ENCODE measurements at regions not wholly inside any gene's neighbourhood (a gene's known extent, or its start where the extent isn't known, plus 50 kb on each side); places are given as distances from the start of the nearest gene placed in this dataset.

DNA sequence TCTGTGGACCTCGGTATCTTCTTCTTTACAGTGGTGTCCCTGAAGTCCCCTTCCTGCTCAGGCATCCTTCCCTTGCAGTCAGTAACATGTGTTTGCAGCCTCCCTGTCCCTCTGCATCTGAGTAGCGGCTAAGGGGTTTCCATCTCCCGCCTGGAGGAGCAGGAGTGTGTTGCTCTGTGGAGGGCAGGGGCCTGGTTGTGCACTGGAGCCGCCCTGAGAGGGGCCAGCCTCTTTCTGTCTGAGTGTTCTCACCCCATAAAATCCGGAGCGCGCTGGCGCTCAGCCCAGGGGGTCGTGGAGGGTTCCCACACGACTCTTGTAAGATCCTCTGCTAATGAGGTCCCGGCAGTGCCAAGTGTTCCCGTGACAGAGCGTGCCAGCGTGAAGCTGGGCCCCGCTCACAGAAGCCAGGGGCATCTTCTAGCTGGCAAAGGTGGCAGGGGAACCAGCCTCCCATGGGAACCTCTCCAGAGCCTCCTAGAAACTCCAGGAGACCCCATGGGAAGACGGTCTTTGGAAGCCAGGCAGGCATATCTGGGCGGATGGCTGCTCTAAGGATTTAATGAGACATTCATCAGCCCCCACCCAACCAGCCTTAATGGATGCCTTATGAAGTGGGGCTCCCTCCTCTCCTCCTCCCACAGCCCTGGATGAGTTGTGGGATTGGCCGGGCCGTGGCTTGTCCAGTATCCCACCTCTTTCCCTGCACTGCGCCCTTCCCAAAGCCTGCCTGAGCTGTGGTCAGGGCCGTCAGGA, 91.4 kb upstream of the GSE1 start:
- no peak overlapping the region for H2AFZ ChIP-seq (ENCODE audit: low read depth, low read length)
- no peaks in the 10 kb centered on the region for H3K79me2 ChIP-seq (replicated peaks; ENCODE audit: insufficient read depth, low read length)
- TF ChIP-seq EZH2 (IDR thresholded peaks at IDR 0.05; ENCODE audit: borderline replicate concordance, insufficient read depth, low read length, poor library complexity, severe bottlenecking) = no peak
- TF ChIP-seq POLR2AphosphoS5 (IDR thresholded peaks at IDR 0.05) = no peak
- TF ChIP-seq RAD21 (conservative IDR thresholded peaks at IDR 0.05) = no peak
- TF ChIP-seq TAF1 (IDR thresholded peaks at IDR 0.05; ENCODE audit: low read depth) = no peak
- no peak for TF ChIP-seq EP300 (conservative IDR thresholded peaks at IDR 0.05; ENCODE audit: poor library complexity, severe bottlenecking)
- no peak for TF ChIP-seq MXI1 (conservative IDR thresholded peaks at IDR 0.05; ENCODE audit: poor library complexity, severe bottlenecking)
- TF ChIP-seq, protein P1, sequence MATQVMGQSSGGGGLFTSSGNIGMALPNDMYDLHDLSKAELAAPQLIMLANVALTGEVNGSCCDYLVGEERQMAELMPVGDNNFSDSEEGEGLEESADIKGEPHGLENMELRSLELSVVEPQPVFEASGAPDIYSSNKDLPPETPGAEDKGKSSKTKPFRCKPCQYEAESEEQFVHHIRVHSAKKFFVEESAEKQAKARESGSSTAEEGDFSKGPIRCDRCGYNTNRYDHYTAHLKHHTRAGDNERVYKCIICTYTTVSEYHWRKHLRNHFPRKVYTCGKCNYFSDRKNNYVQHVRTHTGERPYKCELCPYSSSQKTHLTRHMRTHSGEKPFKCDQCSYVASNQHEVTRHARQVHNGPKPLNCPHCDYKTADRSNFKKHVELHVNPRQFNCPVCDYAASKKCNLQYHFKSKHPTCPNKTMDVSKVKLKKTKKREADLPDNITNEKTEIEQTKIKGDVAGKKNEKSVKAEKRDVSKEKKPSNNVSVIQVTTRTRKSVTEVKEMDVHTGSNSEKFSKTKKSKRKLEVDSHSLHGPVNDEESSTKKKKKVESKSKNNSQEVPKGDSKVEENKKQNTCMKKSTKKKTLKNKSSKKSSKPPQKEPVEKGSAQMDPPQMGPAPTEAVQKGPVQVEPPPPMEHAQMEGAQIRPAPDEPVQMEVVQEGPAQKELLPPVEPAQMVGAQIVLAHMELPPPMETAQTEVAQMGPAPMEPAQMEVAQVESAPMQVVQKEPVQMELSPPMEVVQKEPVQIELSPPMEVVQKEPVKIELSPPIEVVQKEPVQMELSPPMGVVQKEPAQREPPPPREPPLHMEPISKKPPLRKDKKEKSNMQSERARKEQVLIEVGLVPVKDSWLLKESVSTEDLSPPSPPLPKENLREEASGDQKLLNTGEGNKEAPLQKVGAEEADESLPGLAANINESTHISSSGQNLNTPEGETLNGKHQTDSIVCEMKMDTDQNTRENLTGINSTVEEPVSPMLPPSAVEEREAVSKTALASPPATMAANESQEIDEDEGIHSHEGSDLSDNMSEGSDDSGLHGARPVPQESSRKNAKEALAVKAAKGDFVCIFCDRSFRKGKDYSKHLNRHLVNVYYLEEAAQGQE (IDR thresholded peaks at IDR 0.05; ENCODE audit: borderline replicate concordance) = no peak
- TF ChIP-seq, protein P2, sequence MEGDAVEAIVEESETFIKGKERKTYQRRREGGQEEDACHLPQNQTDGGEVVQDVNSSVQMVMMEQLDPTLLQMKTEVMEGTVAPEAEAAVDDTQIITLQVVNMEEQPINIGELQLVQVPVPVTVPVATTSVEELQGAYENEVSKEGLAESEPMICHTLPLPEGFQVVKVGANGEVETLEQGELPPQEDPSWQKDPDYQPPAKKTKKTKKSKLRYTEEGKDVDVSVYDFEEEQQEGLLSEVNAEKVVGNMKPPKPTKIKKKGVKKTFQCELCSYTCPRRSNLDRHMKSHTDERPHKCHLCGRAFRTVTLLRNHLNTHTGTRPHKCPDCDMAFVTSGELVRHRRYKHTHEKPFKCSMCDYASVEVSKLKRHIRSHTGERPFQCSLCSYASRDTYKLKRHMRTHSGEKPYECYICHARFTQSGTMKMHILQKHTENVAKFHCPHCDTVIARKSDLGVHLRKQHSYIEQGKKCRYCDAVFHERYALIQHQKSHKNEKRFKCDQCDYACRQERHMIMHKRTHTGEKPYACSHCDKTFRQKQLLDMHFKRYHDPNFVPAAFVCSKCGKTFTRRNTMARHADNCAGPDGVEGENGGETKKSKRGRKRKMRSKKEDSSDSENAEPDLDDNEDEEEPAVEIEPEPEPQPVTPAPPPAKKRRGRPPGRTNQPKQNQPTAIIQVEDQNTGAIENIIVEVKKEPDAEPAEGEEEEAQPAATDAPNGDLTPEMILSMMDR (IDR thresholded peaks at IDR 0.05; ENCODE audit: poor library complexity, severe bottlenecking) = no peak
- TF ChIP-seq SMC3 (conservative IDR thresholded peaks at IDR 0.05; ENCODE audit: poor library complexity) = no peak
- no peaks in the 10 kb centered on the region for H3F3A ChIP-seq (ENCODE audit: insufficient read depth, low read length, poor library complexity, severe bottlenecking)
- H3K36me3 ChIP-seq (ENCODE audit: insufficient read depth, low read length) = no peaks in the 10 kb centered on the region
- no peaks in the 10 kb centered on the region for H3K27me3 ChIP-seq (ENCODE audit: insufficient read depth, low read depth, low read length)
- no peaks in the 10 kb centered on the region for H3K9me3 ChIP-seq (ENCODE audit: low read length)
- H3K4me3 ChIP-seq (ENCODE audit: low read length) = no peak overlapping the region
- no peak overlapping the region for H3K9ac ChIP-seq (ENCODE audit: low read length)
- H3K27ac ChIP-seq (ENCODE audit: low read length) = no peak overlapping the region
- H4K20me1 ChIP-seq (ENCODE audit: insufficient read depth) = no peaks in the 10 kb centered on the region
- H3K9me2 ChIP-seq (ENCODE audit: insufficient read depth, low read length) = no peaks in the 10 kb centered on the region
- H3K4me2 ChIP-seq (ENCODE audit: low read length) = no peak overlapping the region

DNA sequence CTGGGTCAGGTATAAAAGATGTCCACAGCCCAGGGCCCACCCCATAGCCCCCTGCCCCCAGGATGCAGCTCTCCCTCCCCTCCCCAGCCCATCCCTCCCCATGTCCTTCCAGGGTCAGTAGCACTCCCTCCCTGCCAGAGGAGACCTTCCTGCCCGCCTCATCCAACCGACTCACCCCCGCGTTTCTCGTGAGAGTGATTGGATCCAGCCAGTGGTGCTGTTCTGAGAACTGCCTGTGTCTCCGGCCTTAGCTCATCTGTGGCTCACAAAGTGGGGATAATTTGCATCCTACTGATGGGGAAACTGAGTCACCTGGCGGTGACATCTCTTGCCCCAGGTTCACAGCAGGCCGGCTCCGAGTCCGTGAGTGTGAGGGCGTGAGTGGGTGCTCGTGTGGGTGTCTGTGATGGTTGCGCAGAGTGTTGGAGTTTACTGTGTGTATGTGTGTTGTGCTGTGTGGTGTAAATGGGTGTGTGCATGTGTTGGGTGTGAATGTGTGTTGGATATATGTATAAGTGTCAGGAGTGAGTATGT, 90.7 kb upstream of the GSE1 start:
- Histone ChIP-seq H3K27me3 (ENCODE audit: insufficient read depth, low read depth, low read length) (no peaks in the 10 kb centered on the region), H4K20me1 (ENCODE audit: insufficient read depth) (no peaks in the 10 kb centered on the region), H2AFZ (ENCODE audit: low read depth, low read length) (no peak overlapping the region), H3K36me3 (ENCODE audit: insufficient read depth, low read length) (no peaks in the 10 kb centered on the region), H3K4me2 (ENCODE audit: low read length) (no peak overlapping the region), H3K9me3 (ENCODE audit: low read length) (no peaks in the 10 kb centered on the region), H3K27ac (ENCODE audit: low read length) (no peak overlapping the region), H3K9ac (ENCODE audit: low read length) (no peak overlapping the region), H3F3A (ENCODE audit: insufficient read depth, low read length, poor library complexity, severe bottlenecking) (no peaks in the 10 kb centered on the region), H3K4me3 (ENCODE audit: low read length) (no peak overlapping the region), H3K79me2 (replicated peaks; ENCODE audit: insufficient read depth, low read length) (no peaks in the 10 kb centered on the region), H3K9me2 (ENCODE audit: insufficient read depth, low read length) (no peaks in the 10 kb centered on the region)
- TF ChIP-seq TAF1 (IDR thresholded peaks at IDR 0.05; ENCODE audit: low read depth) = no peak
- TF ChIP-seq RAD21 (conservative IDR thresholded peaks at IDR 0.05) = no peak
- no peak for TF ChIP-seq EP300 (conservative IDR thresholded peaks at IDR 0.05; ENCODE audit: poor library complexity, severe bottlenecking)
- TF ChIP-seq, protein P1 (IDR thresholded peaks at IDR 0.05; ENCODE audit: borderline replicate concordance) = no peak
